ENCODE measurements at regions not wholly inside any gene's neighbourhood (a gene's known extent, or its start where the extent isn't known, plus 50 kb on each side); places are given as distances from the start of the nearest gene placed in this dataset.

GRCh38 chr6:19317431-19317986 lies 519.7 kb upstream of the ID4 start:
- DNase-seq (ENCODE audit: low spot score) (no peak), ATAC-seq (ENCODE audit: low read depth) (no peak)
- TF ChIP-seq CTCF (IDR thresholded peaks at IDR 0.05; ENCODE audit: poor library complexity, severe bottlenecking): no peak

GRCh38 chr6:19319005-19319404 lies 518.2 kb upstream of the ID4 start:
- H3K4me3 ChIP-seq (ENCODE audit: severe bottlenecking): no peak overlapping the region
- H3K9me3 ChIP-seq (ENCODE audit: severe bottlenecking): no peaks in the 10 kb centered on the region
- DNase-seq (ENCODE audit: low spot score) (no peak), ATAC-seq (ENCODE audit: low read depth) (no peak)
- no peaks in the 10 kb centered on the region for H3K36me3 ChIP-seq (ENCODE audit: low read depth)
- H3K27me3 ChIP-seq (ENCODE audit: insufficient read depth, poor library complexity, severe bottlenecking): no peaks in the 10 kb centered on the region
- no peaks in the 10 kb centered on the region for H3K4me1 ChIP-seq (ENCODE audit: insufficient read depth, poor library complexity, severe bottlenecking)
- TF ChIP-seq CTCF (IDR thresholded peaks at IDR 0.05; ENCODE audit: poor library complexity, severe bottlenecking): no peak
- no peak overlapping the region for H3K27ac ChIP-seq (ENCODE audit: poor library complexity, severe bottlenecking)

More at GRCh38 chr6:19317431-19317986, 519.7 kb upstream of the ID4 start:
- H3K4me1 ChIP-seq (ENCODE audit: insufficient read depth, poor library complexity, severe bottlenecking): no peaks in the 10 kb centered on the region
- no peak overlapping the region for H3K4me3 ChIP-seq (ENCODE audit: severe bottlenecking)
- no peak overlapping the region for H3K27ac ChIP-seq (ENCODE audit: poor library complexity, severe bottlenecking)
- no peaks in the 10 kb centered on the region for H3K9me3 ChIP-seq (ENCODE audit: severe bottlenecking)
- H3K36me3 ChIP-seq (ENCODE audit: low read depth): no peaks in the 10 kb centered on the region
- no peaks in the 10 kb centered on the region for H3K27me3 ChIP-seq (ENCODE audit: insufficient read depth, poor library complexity, severe bottlenecking)

- no peak overlapping the region for H3K27ac ChIP-seq (ENCODE audit: poor library complexity, severe bottlenecking)
- no peaks in the 10 kb centered on the region for H3K36me3 ChIP-seq (ENCODE audit: low read depth)
- no peaks in the 10 kb centered on the region for H3K27me3 ChIP-seq (ENCODE audit: insufficient read depth, poor library complexity, severe bottlenecking)
- H3K4me3 ChIP-seq (ENCODE audit: severe bottlenecking): no peak overlapping the region
- no peaks in the 10 kb centered on the region for H3K9me3 ChIP-seq (ENCODE audit: severe bottlenecking)
- no peak for ATAC-seq (ENCODE audit: low read depth)
- no peak for DNase-seq (ENCODE audit: low spot score)
- H3K4me1 ChIP-seq (ENCODE audit: insufficient read depth, poor library complexity, severe bottlenecking): no peaks in the 10 kb centered on the region
- no peak for TF ChIP-seq CTCF (IDR thresholded peaks at IDR 0.05; ENCODE audit: poor library complexity, severe bottlenecking)
Observed at GRCh38 chr6:19320111-19320581, 517.0 kb upstream of the ID4 start.

- no peak for DNase-seq (ENCODE audit: low spot score)
Observed at GRCh38 chr6:19322691-19323485, 514.3 kb upstream of the ID4 start.

More at GRCh38 chr6:19322691-19323485, 514.3 kb upstream of the ID4 start:
- H3K27ac ChIP-seq (ENCODE audit: poor library complexity, severe bottlenecking): no peak overlapping the region
- ATAC-seq (ENCODE audit: low read depth): peak; percentile 31; the same call in 1 of the 3 replicates
- TF ChIP-seq CTCF (IDR thresholded peaks at IDR 0.05; ENCODE audit: poor library complexity, severe bottlenecking): peak; percentile 29
- H3K4me3 ChIP-seq (ENCODE audit: severe bottlenecking): no peak overlapping the region
- no peaks in the 10 kb centered on the region for H3K27me3 ChIP-seq (ENCODE audit: insufficient read depth, poor library complexity, severe bottlenecking)
- H3K4me1 ChIP-seq (ENCODE audit: insufficient read depth, poor library complexity, severe bottlenecking): no peaks in the 10 kb centered on the region
- H3K9me3 ChIP-seq (ENCODE audit: severe bottlenecking): no peaks in the 10 kb centered on the region
- no peaks in the 10 kb centered on the region for H3K36me3 ChIP-seq (ENCODE audit: low read depth)

Measured in RWPE2 (cell line).